Uterus (tissue), 2 donors: ENCODE measurements at regions not wholly inside any gene's neighbourhood (a gene's known extent, or its start where the extent isn't known, plus 50 kb on each side); places are given as distances from the start of the nearest gene placed in this dataset.

Source experiments
- CTCF ChIP-seq, 4 experiments: fragments of 200-600 bp in 2 of 4; fragments of 450-650 bp in 2 of 4; sonication (generic) in 2 of 4; IDR thresholded peaks; one replicate each; pipeline ENCODE4 v1.5.1; 2016 to 2019; ENCODE audit warnings: antibody characterized with exemption in 4 of 4, mild to moderate bottlenecking in 2 of 4, moderate library complexity in 1 of 4
- POLR2A ChIP-seq, 2 donors: fragments of 450-650 bp; IDR thresholded peaks; one replicate each; pipeline ENCODE4 v1.6.1; 2016; ENCODE audit warnings: antibody characterized with exemption in 2 of 2, mild to moderate bottlenecking in 1 of 2, moderate library complexity in 1 of 2

GRCh38 chr11:106594751-106595351 lies 423.4 kb downstream of the GUCY1A2 start:
- TF ChIP-seq POLR2A (IDR thresholded peaks at IDR 0.05), result no peak
- no peak for TF ChIP-seq CTCF (IDR thresholded peaks at IDR 0.05)
